SU-DHL-6 (cell line): ENCODE measurements at regions not wholly inside any gene's neighbourhood (a gene's known extent, or its start where the extent isn't known, plus 50 kb on each side); places are given as distances from the start of the nearest gene placed in this dataset.

Source experiments
- CTCF ChIP-seq: fragments of 200-600 bp; sonication (generic); IDR thresholded peaks from one replicate; pipeline ENCODE4 v1.5.1; 2017; ENCODE audit warnings: antibody characterized with exemption, mild to moderate bottlenecking, low read length, moderate library complexity; ENCODE audit not compliant: insufficient read depth, poor library complexity, severe bottlenecking
- EZH2phosphoT487 ChIP-seq: fragments of 200-600 bp; sonication (generic), shearing (Covaris generic); conservative IDR thresholded peaks from 2 replicates; pipeline ENCODE4 v1.6.1; 2018; ENCODE audit warnings: mild to moderate bottlenecking, antibody characterized with exemption, low read length, moderate library complexity, mixed read lengths

- TF ChIP-seq CTCF = no peak
- no peak for TF ChIP-seq EZH2phosphoT487
Observed at GRCh38 chr6:120348926-120349325, 985.4 kb downstream of the TBC1D32 start.
